ENCODE measurements at regions not wholly inside any gene's neighbourhood (a gene's known extent, or its start where the extent isn't known, plus 50 kb on each side); places are given as distances from the start of the nearest gene placed in this dataset.

DNA sequence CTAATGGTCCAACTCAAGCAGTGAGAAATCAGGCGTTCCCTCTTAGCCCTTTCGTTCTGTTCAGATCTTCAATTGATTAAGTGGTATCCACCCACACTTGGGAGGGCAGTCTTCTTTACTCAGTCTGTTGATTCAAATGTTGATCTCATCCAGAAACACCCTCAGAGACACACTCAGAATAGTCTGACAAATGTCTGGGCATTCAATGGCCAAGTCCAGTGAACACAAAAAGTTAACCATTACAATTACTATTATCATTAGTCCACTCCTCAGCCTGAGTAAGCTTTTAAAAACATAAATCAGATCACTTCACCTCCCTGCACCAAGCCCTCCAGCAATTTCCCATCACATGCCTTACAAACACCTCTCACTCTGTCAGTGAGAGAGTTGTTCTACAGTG, 423.2 kb downstream of the RFPL4B start:
- TF ChIP-seq, protein P1, sequence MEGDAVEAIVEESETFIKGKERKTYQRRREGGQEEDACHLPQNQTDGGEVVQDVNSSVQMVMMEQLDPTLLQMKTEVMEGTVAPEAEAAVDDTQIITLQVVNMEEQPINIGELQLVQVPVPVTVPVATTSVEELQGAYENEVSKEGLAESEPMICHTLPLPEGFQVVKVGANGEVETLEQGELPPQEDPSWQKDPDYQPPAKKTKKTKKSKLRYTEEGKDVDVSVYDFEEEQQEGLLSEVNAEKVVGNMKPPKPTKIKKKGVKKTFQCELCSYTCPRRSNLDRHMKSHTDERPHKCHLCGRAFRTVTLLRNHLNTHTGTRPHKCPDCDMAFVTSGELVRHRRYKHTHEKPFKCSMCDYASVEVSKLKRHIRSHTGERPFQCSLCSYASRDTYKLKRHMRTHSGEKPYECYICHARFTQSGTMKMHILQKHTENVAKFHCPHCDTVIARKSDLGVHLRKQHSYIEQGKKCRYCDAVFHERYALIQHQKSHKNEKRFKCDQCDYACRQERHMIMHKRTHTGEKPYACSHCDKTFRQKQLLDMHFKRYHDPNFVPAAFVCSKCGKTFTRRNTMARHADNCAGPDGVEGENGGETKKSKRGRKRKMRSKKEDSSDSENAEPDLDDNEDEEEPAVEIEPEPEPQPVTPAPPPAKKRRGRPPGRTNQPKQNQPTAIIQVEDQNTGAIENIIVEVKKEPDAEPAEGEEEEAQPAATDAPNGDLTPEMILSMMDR (IDR thresholded peaks at IDR 0.05; ENCODE audit: insufficient read depth, low read depth, low read length): no peak
- TF ChIP-seq EZH2 (IDR thresholded peaks at IDR 0.05; ENCODE audit: insufficient read depth, low read length): no peak
